ENCODE measurements at regions not wholly inside any gene's neighbourhood (a gene's known extent, or its start where the extent isn't known, plus 50 kb on each side); places are given as distances from the start of the nearest gene placed in this dataset.
"Not testable (repeated sequence)": the region's sequence is repeated elsewhere in the genome, so short reads cannot be mapped to it uniquely, and the experiment has no call there.

GRCh38 chr14:106327234-106327633 lies 800.9 kb downstream of the TMEM121 start:
- no peak for DNase-seq
- TF ChIP-seq CTCF (IDR thresholded peaks at IDR 0.05) = no peak
- H3K36me3 ChIP-seq = no peaks in the 10 kb centered on the region
- H3K27ac ChIP-seq = no peak overlapping the region
- intact Hi-C loops (cut with DNase I; ENCODE audit: low total_unique reads) = no loop called here
- H3K4me1 ChIP-seq = no peaks in the 10 kb centered on the region
- no peaks in the 10 kb centered on the region for H3K27me3 ChIP-seq
- H3K9me3 ChIP-seq = no peaks in the 10 kb centered on the region
- no peak overlapping the region for H3K4me3 ChIP-seq

- H3K27ac ChIP-seq; intact Hi-C loops (cut with DNase I; ENCODE audit: low total_unique reads); H3K4me1 ChIP-seq; H3K4me3 ChIP-seq; H3K27me3 ChIP-seq; H3K36me3 ChIP-seq; DNase-seq; H3K9me3 ChIP-seq: not testable (repeated sequence)
Measured at GRCh38 chr14:106327702-106328353, 801.4 kb downstream of the TMEM121 start.

- DNase-seq; H3K27me3 ChIP-seq; intact Hi-C loops (cut with DNase I; ENCODE audit: low total_unique reads); H3K9me3 ChIP-seq; H3K4me1 ChIP-seq; H3K27ac ChIP-seq; H3K36me3 ChIP-seq; H3K4me3 ChIP-seq: not testable (repeated sequence)
Measured at GRCh38 chr14:106329243-106329642, 802.9 kb downstream of the TMEM121 start.

DNA sequence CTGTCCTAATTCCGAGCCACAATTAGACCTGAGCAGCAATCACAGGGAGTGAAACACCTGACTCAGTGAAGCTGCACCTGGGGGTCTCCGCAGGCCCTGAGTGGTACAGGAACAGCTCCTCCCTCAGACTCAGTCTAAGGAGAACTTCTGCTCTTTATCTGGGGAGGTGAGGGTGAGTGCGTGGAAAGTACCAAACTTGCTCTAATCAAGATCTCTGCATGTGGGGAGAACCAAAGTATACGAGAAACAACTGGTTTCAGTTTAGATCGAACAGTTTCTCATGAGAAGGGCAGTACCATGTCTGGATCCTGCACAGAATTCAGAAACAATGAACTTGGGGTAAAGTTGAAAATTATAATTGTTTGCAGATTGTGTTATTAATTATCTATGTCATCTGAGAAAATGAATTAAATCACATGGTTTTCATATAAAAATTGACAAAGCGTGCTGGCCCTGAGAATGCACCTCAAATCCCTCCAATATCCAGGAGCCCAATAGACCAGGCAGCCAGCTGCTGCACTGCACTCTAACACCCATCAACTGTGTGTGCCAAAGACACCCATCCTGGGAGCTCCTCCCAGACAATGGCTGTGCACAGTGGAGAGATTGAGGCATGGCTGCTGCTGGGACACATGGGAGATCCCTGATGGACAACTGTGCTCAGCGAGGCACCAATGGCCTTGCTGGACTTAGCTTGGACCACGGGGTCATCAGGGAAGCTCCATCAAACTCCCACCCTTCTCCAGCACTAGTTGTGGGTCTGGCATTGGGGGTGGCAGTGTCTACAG lies 803.8 kb downstream of the TMEM121 start:
- DNase-seq; H3K27me3 ChIP-seq; H3K4me3 ChIP-seq; H3K27ac ChIP-seq; intact Hi-C loops (cut with DNase I; ENCODE audit: low total_unique reads); H3K9me3 ChIP-seq; H3K36me3 ChIP-seq; H3K4me1 ChIP-seq: not testable (repeated sequence)

- H3K9me3 ChIP-seq; DNase-seq; intact Hi-C loops (cut with DNase I; ENCODE audit: low total_unique reads); H3K4me3 ChIP-seq; H3K4me1 ChIP-seq; H3K27ac ChIP-seq; H3K36me3 ChIP-seq; H3K27me3 ChIP-seq: not testable (repeated sequence)
Measured at GRCh38 chr14:106334428-106335109, 808.2 kb downstream of the TMEM121 start.

- H3K4me1 ChIP-seq; H3K27me3 ChIP-seq; H3K36me3 ChIP-seq; H3K9me3 ChIP-seq; H3K4me3 ChIP-seq; H3K27ac ChIP-seq; intact Hi-C loops (cut with DNase I; ENCODE audit: low total_unique reads); DNase-seq: not testable (repeated sequence)
Measured at GRCh38 chr14:106335110-106335429, 808.7 kb downstream of the TMEM121 start.

- H3K27ac ChIP-seq; DNase-seq; H3K9me3 ChIP-seq; H3K4me3 ChIP-seq; H3K4me1 ChIP-seq; intact Hi-C loops (cut with DNase I; ENCODE audit: low total_unique reads); H3K27me3 ChIP-seq; H3K36me3 ChIP-seq: not testable (repeated sequence)
Measured at GRCh38 chr14:106338775-106339174, 812.4 kb downstream of the TMEM121 start.

DNA sequence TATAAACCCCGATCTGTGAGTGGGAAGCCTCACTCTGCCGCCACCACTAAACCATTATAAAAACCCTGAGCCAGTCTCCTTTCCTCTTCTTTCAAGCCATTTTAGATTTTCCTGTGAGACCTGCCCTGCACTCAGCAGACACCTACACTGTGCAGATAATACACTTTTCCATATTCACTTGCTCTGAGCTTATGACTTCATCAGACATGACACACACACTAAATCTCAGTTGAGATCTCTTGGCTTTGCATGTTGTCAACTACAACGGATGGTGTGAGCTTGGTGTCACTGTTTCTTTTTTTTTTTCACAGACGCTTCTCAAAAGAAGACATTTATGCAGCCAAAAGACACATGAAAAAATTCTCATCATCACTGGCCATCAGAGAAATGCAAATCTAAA lies 814.3 kb downstream of the TMEM121 start:
- H3K27me3 ChIP-seq; DNase-seq; H3K4me3 ChIP-seq; H3K4me1 ChIP-seq; H3K27ac ChIP-seq; H3K9me3 ChIP-seq; H3K36me3 ChIP-seq; intact Hi-C loops (cut with DNase I; ENCODE audit: low total_unique reads): not testable (repeated sequence)

GRCh38 chr14:106341161-106341560 lies 814.8 kb downstream of the TMEM121 start:
- H3K36me3 ChIP-seq; H3K27ac ChIP-seq; DNase-seq; intact Hi-C loops (cut with DNase I; ENCODE audit: low total_unique reads); H3K4me1 ChIP-seq; H3K9me3 ChIP-seq; H3K4me3 ChIP-seq; H3K27me3 ChIP-seq: not testable (repeated sequence)

All from tibial artery (tissue), 4 donors.